ENCODE measurements at regions not wholly inside any gene's neighbourhood (a gene's known extent, or its start where the extent isn't known, plus 50 kb on each side); places are given as distances from the start of the nearest gene placed in this dataset.

GRCh38 chr13:109593230-109593629, 193.2 kb downstream of the IRS2 start:
- ATAC-seq (ENCODE audit: low read depth), result no peak
- Histone ChIP-seq H3K9me3 (ENCODE audit: control insufficient read depth, insufficient read depth, low read length) (no peaks in the 10 kb centered on the region), H2BK120ac (ENCODE audit: low read depth, low read length) (no peak overlapping the region), H3K23ac (ENCODE audit: low read depth, low read length) (no peak overlapping the region), H3K9ac (ENCODE audit: low read depth, low read length) (no peak overlapping the region), H3K18ac (ENCODE audit: low read depth, low read length) (no peak overlapping the region), H3K4me1 (ENCODE audit: control insufficient read depth, insufficient read depth, low read length) (no peaks in the 10 kb centered on the region), H3K36me3 (ENCODE audit: control insufficient read depth, insufficient read depth, low read length) (no peaks in the 10 kb centered on the region), H3K4me2 (ENCODE audit: low read depth, low read length) (no peak overlapping the region), H2AK9ac (replicated peaks; ENCODE audit: low read depth, low read length, poor library complexity) (no peak overlapping the region), H4K8ac (ENCODE audit: low read depth in 2 of 2, low read length in 2 of 2) (no peak overlapping the region), H2BK5ac (ENCODE audit: low read depth, low read length, poor library complexity, severe bottlenecking) (no peak overlapping the region), H2BK20ac (ENCODE audit: low read depth, low read length) (no peak overlapping the region), H3K14ac (replicated peaks; ENCODE audit: low read depth, low read length) (no peak overlapping the region), H3K79me1 (ENCODE audit: low read depth in 1 of 2, low read length in 2 of 2) (no peaks in the 10 kb centered on the region), H2AK5ac (ENCODE audit: low read depth, low read length) (no peak overlapping the region), H4K20me1 (ENCODE audit: insufficient read depth, low read length) (no peaks in the 10 kb centered on the region), H3K27me3 (ENCODE audit: control insufficient read depth, insufficient read depth, low read length) (peaks cover 13% of the 10 kb centered on the region; the same call in 1 of the 2 replicates), H4K91ac (ENCODE audit: insufficient read depth, low read depth, low read length) (no peak overlapping the region), H3K4ac (ENCODE audit: low read depth, low read length) (no peak overlapping the region), H4K5ac (ENCODE audit: low read depth, low read length) (no peak overlapping the region), H2AFZ (replicated peaks; ENCODE audit: low read length, poor library complexity) (no peak overlapping the region), H2BK15ac (ENCODE audit: low read depth, low read length) (no peak overlapping the region), H3K9me1 (ENCODE audit: insufficient read depth, low read length) (no peaks in the 10 kb centered on the region), H3K56ac (ENCODE audit: extremely low read depth, insufficient read depth, low read length) (no peak overlapping the region), H3K4me3 (ENCODE audit: insufficient read depth, low read depth, low read length) (no peak overlapping the region), H3K27ac (ENCODE audit: insufficient read depth, low read length) (no peak overlapping the region)
- in situ Hi-C loops (cut with MboI; ENCODE audit: low sequenced_read_pairs) (no loop called here), dilution Hi-C loops (cut with HindIII; ENCODE audit: low sequenced_read_pairs, unreplicated experiment) (no loop called here), intact Hi-C loops (cut with micrococcal nuclease) (no loop called here)
- BruUV-seq (replicated peaks), result no TSS peak
- DNase-seq, result no peak
- TF ChIP-seq SMC3 (IDR thresholded peaks at IDR 0.05; ENCODE audit: low read depth, low read length), result no peak
- TF ChIP-seq MAZ (IDR thresholded peaks at IDR 0.05; ENCODE audit: borderline replicate concordance, low read depth, low read length), result no peak
- TF ChIP-seq CEBPB (IDR thresholded peaks at IDR 0.05; ENCODE audit: low read depth, low read length), result no peak
- CTCF ChIA-PET, result no interaction called here
- WGBS, 2 experiments (ENCODE audit: extremely low coverage in 2 of 2, insufficient read length in 1 of 2), result no CpG with 5 or more reads among the region's 3 CpGs
- POLR2A ChIA-PET (ENCODE audit: unreplicated experiment), result no interaction called here

All from IMR-90 (cell line).